ENCODE measurements at regions not wholly inside any gene's neighbourhood (a gene's known extent, or its start where the extent isn't known, plus 50 kb on each side); places are given as distances from the start of the nearest gene placed in this dataset.
"Not testable (repeated sequence)": the region's sequence is repeated elsewhere in the genome, so short reads cannot be mapped to it uniquely, and the experiment has no call there.

DNA sequence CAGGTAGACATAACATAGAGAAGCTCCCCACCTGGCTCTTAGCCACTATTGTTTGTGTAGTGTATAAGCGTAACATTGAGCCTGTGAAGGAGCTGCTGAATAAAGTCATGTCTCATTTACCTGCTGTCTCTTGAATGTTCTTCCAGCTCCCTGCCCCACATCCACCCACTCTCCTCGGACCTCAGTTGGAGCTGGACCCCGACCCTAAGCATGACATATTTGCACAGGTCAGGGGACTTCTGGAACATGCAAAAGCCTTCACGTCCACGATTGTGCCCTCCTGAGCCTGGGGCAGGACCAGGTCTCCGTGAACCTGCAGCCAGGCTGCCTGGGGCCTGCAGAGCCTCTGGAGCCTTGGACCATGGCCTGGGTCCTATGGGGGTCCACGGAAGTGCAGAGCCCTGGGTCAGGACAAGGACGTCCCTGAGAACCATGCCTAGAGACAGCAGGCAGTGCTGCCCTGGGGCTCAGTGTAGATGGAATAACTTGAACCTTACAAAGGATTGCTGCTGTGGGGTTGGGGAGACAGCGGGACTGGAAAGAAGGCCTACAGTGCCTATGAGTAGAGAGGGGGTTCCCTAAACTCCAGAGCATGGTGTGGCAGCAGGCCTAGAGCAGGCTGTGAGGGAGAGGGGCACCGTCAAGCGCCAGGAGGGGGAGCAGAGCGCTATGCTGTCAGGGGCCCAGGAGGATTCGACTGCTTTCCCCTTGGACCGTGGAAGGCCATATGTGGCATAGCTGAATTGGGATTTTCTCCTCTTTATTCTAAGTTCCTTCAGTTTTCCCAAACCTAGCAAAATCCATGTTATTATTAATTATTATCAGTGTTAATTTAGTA, 99.9 kb upstream of the ZNF236 start:
- intact Hi-C loops (cut with DNase I) = no loop called here
- DNase-seq (no peak), ATAC-seq (ENCODE audit: poor library complexity) (no peak)

DNA sequence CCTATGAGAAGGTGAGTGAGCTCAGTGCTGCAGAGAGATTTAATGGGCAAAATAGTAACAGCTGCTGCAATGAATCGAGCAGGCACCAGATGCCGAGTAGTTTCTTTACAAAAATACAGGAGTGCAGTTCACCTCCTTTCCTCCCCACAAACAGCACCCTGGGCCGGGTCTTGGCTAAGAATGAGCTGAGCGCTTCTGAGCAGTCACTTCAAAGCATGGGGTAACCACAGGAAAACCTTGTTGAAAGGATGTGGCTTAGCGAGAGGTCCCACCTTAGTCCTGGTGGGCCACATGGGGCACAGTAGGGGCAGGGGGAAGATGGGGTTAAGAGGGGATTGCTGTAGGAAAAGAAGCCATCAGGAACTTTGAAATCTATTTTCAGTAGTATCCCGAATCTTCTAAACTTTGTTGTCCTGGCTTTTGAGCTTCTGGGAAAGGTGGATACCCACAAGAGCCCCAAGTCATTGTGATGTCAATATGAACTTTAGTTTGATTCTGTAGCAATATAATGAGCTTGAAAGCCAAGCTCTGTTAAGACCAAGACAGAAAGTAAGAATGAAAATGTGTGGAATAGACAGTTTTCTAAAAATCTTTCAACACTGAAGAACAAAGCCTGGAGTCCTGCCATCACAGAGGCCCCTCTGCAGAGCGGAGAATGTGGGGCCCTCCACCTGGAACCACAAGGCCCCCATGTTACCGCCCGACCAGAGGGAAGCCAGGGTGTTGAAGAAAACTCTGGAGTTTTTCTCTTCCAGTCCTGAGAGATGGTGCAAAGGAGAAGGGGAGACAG, 101.0 kb upstream of the ZNF236 start:
- intact Hi-C loops (cut with DNase I) = no loop called here
- no peak for DNase-seq
- no peak for ATAC-seq (ENCODE audit: poor library complexity)

DNA sequence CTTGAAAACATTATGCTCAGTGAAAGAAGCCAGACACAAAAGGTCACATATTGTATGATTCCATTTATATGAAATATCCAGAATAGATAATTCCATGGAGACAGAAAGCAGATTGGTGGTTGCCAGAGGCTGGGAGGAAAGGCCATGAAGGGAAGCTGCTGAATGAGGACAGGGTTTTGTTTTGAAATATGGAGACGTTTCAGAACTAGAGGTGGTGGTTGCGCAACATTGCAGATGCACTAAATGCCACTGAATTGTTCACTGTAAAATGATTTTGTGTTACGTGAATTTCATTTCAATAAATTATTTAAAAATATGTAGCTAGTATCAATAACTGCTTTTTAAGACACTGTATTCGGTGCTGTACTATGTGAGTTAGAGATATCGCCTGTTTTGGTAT, 101.7 kb upstream of the ZNF236 start:
- intact Hi-C loops (cut with DNase I) = no loop called here
- ATAC-seq (ENCODE audit: poor library complexity) (no peak), DNase-seq (no peak)

DNA sequence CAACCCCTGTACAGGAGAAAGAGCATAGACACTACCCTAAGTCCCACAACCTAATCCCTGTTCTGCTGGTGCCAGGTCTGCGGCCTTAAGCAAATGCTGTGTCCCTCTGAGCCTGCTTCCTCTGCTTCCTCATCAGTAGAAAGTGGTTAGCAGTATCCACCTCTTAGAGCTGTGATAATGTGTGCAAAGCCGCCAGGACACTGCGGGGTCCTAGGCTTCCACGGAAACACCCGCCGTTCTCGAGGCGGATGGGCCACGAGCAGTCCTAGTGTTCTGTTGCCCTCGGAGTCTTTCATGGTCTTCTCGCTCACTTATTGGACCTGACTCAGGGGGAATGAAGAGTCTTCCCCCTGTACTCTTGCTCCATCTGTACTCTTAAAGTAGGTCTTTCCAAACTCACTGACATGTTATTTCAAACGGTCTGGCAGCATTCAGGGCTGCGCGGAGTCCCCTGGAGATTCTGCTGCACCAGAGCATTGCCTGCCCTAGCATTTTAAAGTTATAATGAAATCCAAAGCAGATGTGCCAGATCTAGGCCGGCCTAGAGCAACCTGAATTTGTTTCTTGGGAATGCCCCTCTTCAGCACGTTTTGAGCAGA, 107.2 kb upstream of the ZNF236 start:
- DNase-seq (no peak), ATAC-seq (ENCODE audit: poor library complexity) (no peak)
- intact Hi-C loops (cut with DNase I) = no loop called here

DNA sequence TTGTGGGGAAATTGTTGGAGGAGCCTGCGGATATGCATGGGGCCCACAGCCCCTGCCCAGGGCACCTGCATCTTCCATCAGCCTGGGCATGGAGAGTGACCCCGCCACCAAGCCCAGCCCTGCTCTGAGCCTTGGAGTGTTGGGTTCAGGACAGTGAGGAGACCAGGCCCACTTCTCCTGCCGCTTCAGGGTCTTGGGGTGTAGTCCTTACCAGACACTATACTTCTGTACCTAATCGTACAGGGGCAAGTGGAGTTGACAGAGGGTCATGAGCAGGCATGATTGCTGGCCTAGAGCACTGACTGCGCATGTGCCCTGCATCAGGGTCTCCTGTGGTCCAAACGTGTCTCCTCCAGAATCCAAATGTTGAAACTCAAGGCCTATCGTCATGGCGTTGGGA, 108.9 kb upstream of the ZNF236 start:
- DNase-seq = no peak
- ATAC-seq (ENCODE audit: poor library complexity) = no peak
- intact Hi-C loops (cut with DNase I) = loop anchor here (5.0 kb wide), 1 partner anchor 316 kb away; no protein-coding TSS in a partner anchor

DNA sequence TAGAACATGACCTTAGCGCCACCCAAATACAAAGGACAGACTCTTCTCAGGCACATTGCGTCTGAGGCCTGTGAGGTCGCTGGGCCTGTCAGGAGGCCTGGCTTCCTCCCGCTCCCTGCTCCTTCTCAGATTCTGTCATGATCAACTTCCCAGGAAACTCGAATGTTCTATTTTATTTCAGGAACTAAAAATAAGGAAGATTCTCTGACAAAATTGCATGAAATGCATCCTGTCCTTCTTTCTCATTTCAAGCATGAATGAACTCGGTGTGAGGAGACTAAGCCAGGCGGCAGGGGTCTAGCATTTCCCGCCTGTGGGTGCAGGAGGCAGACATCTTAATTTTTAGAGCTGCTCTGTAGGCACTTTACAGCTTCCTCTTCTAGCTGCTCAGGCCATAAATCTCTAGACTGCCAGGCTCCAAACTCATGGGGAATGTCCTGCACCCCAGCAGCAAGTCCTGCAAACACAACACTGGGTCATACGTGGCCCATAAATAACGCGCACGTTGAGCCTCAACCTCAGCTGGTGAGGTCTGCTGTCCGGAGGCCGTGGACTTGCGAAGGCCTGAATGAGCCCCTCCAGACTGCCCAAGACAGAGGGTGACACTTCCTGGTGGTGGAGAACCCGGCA, 109.7 kb upstream of the ZNF236 start:
- no peak for DNase-seq
- intact Hi-C loops (cut with DNase I) = loop anchor here (5.0 kb wide), 1 partner anchor 315 kb away; no protein-coding TSS in a partner anchor
- ATAC-seq (ENCODE audit: poor library complexity) = no peak

DNA sequence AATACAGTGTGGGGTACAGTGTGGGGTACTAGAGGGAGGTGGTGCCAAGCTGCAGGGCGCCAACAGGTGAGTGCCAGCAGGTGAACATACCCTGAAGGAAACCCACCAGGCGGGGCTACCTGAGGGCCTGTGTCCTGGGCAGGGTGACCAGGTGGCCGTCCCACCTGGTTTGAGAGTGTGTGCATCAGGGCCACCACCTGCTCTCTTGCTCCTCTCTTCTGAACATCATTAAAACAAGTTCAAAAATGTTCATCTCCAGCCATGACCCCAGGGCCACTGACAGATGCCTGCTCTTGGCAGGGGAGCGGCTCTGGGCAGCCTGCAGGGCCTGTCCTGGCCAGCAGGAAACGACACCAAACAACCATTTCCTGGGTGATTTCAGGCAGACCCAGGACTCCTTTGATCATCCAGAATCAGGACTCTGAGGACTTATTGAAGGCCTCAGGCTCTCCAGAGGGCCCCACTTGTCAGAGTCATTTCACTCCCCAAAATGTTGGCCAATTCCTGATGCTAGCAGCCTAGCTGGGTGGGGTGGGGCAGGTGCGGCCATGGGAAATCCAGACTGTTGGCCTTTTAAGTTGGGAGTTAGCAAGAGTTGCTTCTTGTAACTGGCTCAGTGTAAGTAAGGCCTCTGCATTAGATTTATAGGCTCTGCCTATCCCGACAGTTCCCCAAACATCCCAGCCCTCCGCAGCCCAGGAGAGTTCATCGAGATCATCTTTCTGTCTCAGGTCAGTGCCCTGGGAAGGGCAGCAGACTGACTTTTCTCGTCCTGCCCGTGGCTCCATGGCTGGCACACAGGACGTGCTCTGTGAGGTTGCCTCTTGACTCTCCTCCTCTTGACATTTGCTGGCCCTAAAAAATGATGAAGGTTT, 111.5 kb upstream of the ZNF236 start:
- ATAC-seq (ENCODE audit: poor library complexity) (no peak), DNase-seq (no peak)
- intact Hi-C loops (cut with DNase I) = loop anchor here (5.0 kb wide), 1 partner anchor 314 kb away; no protein-coding TSS in a partner anchor

DNA sequence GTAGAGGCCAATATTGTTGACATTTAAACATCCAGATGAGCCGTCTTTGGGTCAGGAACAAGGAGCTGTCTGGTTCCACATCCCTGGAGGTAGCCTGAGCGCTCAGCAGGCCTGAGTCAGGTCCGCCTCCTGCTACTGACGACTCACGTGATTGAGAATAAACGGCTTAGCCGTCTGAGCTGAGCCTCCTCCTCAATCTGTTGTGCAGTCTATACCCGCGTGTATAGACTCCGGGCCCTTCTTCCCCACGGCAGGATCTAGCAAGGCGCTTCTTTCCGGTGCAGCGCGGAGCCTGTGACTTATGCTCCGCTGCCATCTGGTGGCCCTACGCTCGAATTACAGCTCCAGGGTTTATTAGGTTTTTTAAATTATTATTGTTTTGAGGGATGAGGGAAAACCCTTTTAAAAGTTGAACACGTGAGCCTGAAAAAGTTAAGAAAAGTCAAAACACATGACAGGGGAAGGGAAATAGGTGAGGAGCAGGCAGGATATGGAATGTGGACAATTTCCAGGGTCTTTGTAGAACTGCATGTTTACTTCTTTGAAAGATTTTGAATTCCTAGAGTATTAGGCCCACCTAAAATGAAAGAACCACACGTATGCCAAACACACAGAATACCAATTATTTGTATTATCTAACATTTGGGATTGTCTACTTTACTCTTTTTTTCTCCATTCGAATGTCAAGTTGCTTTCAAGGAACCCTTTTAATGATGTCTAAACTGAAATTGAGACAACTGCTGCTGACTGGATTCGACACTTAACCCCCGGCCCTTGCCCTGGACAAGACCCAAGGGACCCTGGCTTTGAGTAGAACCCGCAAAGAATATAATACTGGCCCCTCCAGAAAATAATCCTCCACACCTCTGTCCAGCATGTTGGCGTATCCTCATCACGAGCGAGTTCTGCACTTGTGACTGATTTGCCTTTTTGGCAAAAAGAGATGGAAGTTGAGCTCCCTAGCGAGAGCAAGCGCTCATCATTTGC, 112.4 kb upstream of the ZNF236 start:
- ATAC-seq (ENCODE audit: poor library complexity) (peak; percentile 94), DNase-seq (peak; percentile 81)
- intact Hi-C loops (cut with DNase I) = loop anchor here (5.0 kb wide), 1 partner anchor 313 kb away; no protein-coding TSS in a partner anchor

- no peak for ATAC-seq (ENCODE audit: poor library complexity)
- intact Hi-C loops (cut with DNase I) = no loop called here
- DNase-seq = no peak
Observed at GRCh38 chr18:76708722-76709353, 113.5 kb upstream of the ZNF236 start.

DNA sequence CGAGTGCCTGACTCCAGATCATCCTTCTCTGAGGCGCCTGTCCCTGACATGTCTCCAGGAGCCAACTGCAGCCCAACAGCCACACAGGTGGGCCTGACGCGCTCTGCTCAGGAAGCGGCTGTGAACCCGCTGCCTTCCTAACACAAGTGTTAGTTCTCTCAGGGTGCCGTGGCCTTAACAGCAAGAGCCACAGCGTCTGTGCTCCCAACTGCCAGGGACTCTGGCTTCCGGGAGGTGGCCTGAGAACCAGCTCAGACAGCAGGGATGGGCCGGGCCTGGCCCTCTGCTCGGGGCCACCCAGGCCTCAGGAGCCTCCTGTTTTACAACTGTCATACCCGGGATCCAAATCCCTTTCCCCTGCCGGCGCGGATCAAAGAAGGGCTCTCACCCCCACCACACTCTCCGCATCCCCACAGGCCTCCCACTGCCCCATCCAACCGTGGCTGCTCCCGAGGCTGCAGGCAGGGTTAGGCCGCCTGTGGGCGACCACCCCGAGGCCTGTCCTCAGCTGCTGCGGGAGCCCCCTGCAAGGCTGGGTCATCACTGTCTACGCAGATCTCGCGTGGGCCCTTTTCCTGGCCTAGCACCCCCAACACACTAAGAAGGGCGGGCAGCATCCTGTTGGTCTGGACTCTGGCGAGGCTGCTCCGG, 114.2 kb upstream of the ZNF236 start:
- ATAC-seq (ENCODE audit: poor library complexity) = no peak

GRCh38 chr18:76707534-76707933, 114.8 kb upstream of the ZNF236 start:
- intact Hi-C loops (cut with DNase I) = no loop called here
- no peak for ATAC-seq (ENCODE audit: poor library complexity)

More for the DNA sequence above, 114.2 kb upstream of the ZNF236 start:
- DNase-seq = no peak
- intact Hi-C loops (cut with DNase I) = no loop called here

GRCh38 chr18:76704589-76704988, 117.8 kb upstream of the ZNF236 start:
- ATAC-seq (ENCODE audit: poor library complexity); DNase-seq; intact Hi-C loops (cut with DNase I): not testable (repeated sequence)

More at GRCh38 chr18:76707534-76707933, 114.8 kb upstream of the ZNF236 start:
- no peak for DNase-seq

DNA sequence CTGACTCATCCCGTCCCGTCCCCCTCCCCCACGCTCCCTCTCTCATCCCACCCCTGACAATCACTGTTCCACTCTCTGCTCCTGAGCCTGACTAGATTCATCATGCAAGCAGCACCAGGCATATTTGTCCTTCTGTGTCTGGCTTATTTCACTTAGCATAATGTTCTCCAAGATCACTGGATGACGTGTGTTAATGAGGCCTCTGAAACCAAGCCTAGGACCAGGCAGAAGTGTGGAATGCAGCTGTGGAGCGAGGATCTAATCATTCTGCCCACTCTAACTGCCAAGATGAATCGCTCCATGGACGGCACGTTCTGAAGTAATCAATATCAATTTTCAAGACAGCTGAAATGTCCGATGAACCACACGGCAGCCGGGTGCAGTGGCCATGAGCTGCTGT, 122.4 kb upstream of the ZNF236 start:
- ATAC-seq (ENCODE audit: poor library complexity) = no peak
- intact Hi-C loops (cut with DNase I) = no loop called here
- no peak for DNase-seq

GRCh38 chr18:76697441-76697901, 124.9 kb upstream of the ZNF236 start:
- intact Hi-C loops (cut with DNase I) = no loop called here
- ATAC-seq (ENCODE audit: poor library complexity) (peak; percentile 51), DNase-seq (no peak)

DNA sequence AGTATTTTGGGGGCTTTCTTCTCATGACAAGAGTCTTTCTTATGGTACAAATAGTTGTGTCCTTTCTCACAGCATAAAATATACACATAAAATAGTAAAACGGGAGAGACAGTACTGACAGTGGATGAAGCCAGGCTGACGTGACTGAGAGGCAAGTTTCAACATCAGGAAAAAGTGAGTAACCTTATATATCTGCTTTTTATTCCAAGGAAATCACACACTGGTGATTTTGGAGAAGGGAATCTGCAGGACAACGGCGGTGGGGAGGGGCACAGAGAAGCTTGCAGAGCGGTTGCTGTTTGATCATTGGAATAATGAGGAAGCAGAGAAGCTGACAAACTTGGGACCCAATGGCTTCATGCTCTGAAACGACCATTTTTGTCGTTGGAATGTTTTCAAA, 130.6 kb upstream of the ZNF236 start:
- DNase-seq (no peak), ATAC-seq (ENCODE audit: poor library complexity) (no peak)

More for the DNA sequence above, 130.6 kb upstream of the ZNF236 start:
- intact Hi-C loops (cut with DNase I) = no loop called here
